ENCODE measurements at regions not wholly inside any gene's neighbourhood (a gene's known extent, or its start where the extent isn't known, plus 50 kb on each side); places are given as distances from the start of the nearest gene placed in this dataset.

DNA sequence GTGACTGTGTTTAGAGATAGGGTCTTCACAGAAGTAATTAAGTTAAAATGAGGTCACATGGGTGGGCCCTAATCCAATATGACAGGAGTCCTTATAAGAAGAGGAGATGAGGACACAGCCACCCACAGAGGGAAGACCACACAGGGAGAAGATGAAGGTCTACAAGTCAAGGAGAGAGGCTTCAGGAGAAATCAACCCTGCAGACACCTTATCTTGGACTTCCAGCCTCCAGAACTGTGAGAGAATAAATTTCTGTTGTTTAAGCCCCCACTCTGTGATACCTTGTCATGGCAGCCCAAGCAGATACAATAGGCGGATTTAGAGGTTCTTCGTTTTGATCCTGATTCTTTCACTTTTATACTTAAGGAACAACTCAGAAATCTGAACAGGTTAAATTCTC lies 63.5 kb upstream of the NEDD9 start:
- TF ChIP-seq, protein P1, sequence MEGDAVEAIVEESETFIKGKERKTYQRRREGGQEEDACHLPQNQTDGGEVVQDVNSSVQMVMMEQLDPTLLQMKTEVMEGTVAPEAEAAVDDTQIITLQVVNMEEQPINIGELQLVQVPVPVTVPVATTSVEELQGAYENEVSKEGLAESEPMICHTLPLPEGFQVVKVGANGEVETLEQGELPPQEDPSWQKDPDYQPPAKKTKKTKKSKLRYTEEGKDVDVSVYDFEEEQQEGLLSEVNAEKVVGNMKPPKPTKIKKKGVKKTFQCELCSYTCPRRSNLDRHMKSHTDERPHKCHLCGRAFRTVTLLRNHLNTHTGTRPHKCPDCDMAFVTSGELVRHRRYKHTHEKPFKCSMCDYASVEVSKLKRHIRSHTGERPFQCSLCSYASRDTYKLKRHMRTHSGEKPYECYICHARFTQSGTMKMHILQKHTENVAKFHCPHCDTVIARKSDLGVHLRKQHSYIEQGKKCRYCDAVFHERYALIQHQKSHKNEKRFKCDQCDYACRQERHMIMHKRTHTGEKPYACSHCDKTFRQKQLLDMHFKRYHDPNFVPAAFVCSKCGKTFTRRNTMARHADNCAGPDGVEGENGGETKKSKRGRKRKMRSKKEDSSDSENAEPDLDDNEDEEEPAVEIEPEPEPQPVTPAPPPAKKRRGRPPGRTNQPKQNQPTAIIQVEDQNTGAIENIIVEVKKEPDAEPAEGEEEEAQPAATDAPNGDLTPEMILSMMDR (IDR thresholded peaks at IDR 0.05), result no peak
- TF ChIP-seq EP300 (IDR thresholded peaks at IDR 0.05), result no peak
- no peak for TF ChIP-seq POLR2A (IDR thresholded peaks at IDR 0.05)
- TF ChIP-seq POLR2AphosphoS5 (IDR thresholded peaks at IDR 0.05), result no peak
